Activated naive CD8-positive, alpha-beta T cell treated with anti-CD3 and anti-CD28 coated beads, Interleukin-2, amount 50 U/mL, for 16 hours (primary cell): ENCODE measurements at regions not wholly inside any gene's neighbourhood (a gene's known extent, or its start where the extent isn't known, plus 50 kb on each side); places are given as distances from the start of the nearest gene placed in this dataset.

Experiments used
- DNase-seq: peaks from one replicate; pipeline ENCODE4 v3.0.0-alpha.2; 2020; ENCODE audit warnings: low read depth, low spot score

- no peak for DNase-seq
Measured at GRCh38 chr2:58921676-58922075, 680.6 kb upstream of the FANCL start.

GRCh38 chr2:58920001-58920400 lies 678.9 kb upstream of the FANCL start:
- DNase-seq = no peak

- DNase-seq = no peak
Measured at GRCh38 chr2:58919316-58919715, 678.2 kb upstream of the FANCL start.

GRCh38 chr2:58918141-58918540 lies 677.0 kb upstream of the FANCL start:
- no peak for DNase-seq

GRCh38 chr2:58917596-58917995 lies 676.5 kb upstream of the FANCL start:
- no peak for DNase-seq

GRCh38 chr2:58916063-58916462 lies 674.9 kb upstream of the FANCL start:
- DNase-seq = no peak

- no peak for DNase-seq
Measured at GRCh38 chr2:58914733-58915505, 673.8 kb upstream of the FANCL start.

GRCh38 chr2:58913082-58913726 lies 672.1 kb upstream of the FANCL start:
- no peak for DNase-seq

- no peak for DNase-seq
Measured at GRCh38 chr2:58911877-58912276, 670.8 kb upstream of the FANCL start.

- DNase-seq = no peak
Measured at GRCh38 chr2:58908501-58909154, 667.5 kb upstream of the FANCL start.

GRCh38 chr2:58907644-58908043 lies 666.5 kb upstream of the FANCL start:
- DNase-seq = no peak

- no peak for DNase-seq
Measured at GRCh38 chr2:58906081-58906645, 665.0 kb upstream of the FANCL start.

GRCh38 chr2:58904095-58904494 lies 663.0 kb upstream of the FANCL start:
- DNase-seq = no peak

GRCh38 chr2:58903427-58903826 lies 662.3 kb upstream of the FANCL start:
- DNase-seq = no peak

GRCh38 chr2:58900246-58901027 lies 659.3 kb upstream of the FANCL start:
- no peak for DNase-seq

- DNase-seq = no peak
Measured at GRCh38 chr2:58899692-58900091, 658.6 kb upstream of the FANCL start.

- no peak for DNase-seq
Measured at GRCh38 chr2:58896638-58897037, 655.5 kb upstream of the FANCL start.

- no peak for DNase-seq
Measured at GRCh38 chr2:58895857-58896256, 654.7 kb upstream of the FANCL start.

- DNase-seq = no peak
Measured at GRCh38 chr2:58893656-58894351, 652.7 kb upstream of the FANCL start.

- no peak for DNase-seq
Measured at GRCh38 chr2:58891828-58892377, 650.8 kb upstream of the FANCL start.
